ENCODE measurements at regions not wholly inside any gene's neighbourhood (a gene's known extent, or its start where the extent isn't known, plus 50 kb on each side); places are given as distances from the start of the nearest gene placed in this dataset.

GRCh38 chrX:82585868-82586267, 922.2 kb upstream of the POU3F4 start:
- Histone ChIP-seq H4K20me1 (ENCODE audit: control insufficient read depth, extremely low read depth, insufficient read depth, low read length) (no peaks in the 10 kb centered on the region), H2AFZ (ENCODE audit: control insufficient read depth, low read length) (no peak overlapping the region), H3K9ac (ENCODE audit: control insufficient read depth, extremely low read depth, insufficient read depth, low read length) (no peak overlapping the region), H3K27me3 (ENCODE audit: control insufficient read depth, extremely low read depth, insufficient read depth, low read length) (no peaks in the 10 kb centered on the region), H3K36me3 (ENCODE audit: control insufficient read depth in 2 of 2, extremely low read depth in 1 of 2, insufficient read depth in 2 of 2, low read length in 2 of 2) (no peaks in the 10 kb centered on the region), H3K4me2 (ENCODE audit: control insufficient read depth, extremely low read depth, insufficient read depth, low read depth, low read length) (no peak overlapping the region), H3K4me1 (ENCODE audit: control insufficient read depth, extremely low read depth, insufficient read depth, low read length) (peaks cover 7% of the 10 kb centered on the region), H3K9me1 (ENCODE audit: control insufficient read depth, extremely low read depth, insufficient read depth, low read length) (no peaks in the 10 kb centered on the region), H3K79me2 (ENCODE audit: control insufficient read depth, insufficient read depth, low read length) (no peaks in the 10 kb centered on the region), H3K9me3 (ENCODE audit: control insufficient read depth, low read depth, low read length) (no peaks in the 10 kb centered on the region), H3K27ac (ENCODE audit: control insufficient read depth, insufficient read depth, low read length) (no peak overlapping the region), H3K4me3 (ENCODE audit: control insufficient read depth in 2 of 3, extremely low read depth in 1 of 3, insufficient read depth in 2 of 3, low read depth in 1 of 3, low read length in 3 of 3) (no peak overlapping the region)
- DNase-seq (ENCODE audit: low read depth, low spot score) (no peak), FAIRE-seq (no peak)
- dilution Hi-C loops (cut with MboI; ENCODE audit: extremely low pct_ligation_motif_present, low sequenced_read_pairs), result no loop called here
- TF ChIP-seq CTCF (optimal IDR thresholded peaks at IDR 0.05 in 1 of 3, IDR thresholded peaks at IDR 0.05 in 1 of 3, conservative IDR thresholded peaks at IDR 0.05 in 1 of 3; ENCODE audit: extremely low read depth in 1 of 3, insufficient read depth in 2 of 3, low read length in 3 of 3), result no peak
- TF ChIP-seq EZH2 (IDR thresholded peaks at IDR 0.05; ENCODE audit: low read length), result no peak

GRCh38 chrX:82589410-82589809, 918.7 kb upstream of the POU3F4 start:
- Histone ChIP-seq H3K36me3 (ENCODE audit: control insufficient read depth in 2 of 2, extremely low read depth in 1 of 2, insufficient read depth in 2 of 2, low read length in 2 of 2) (no peaks in the 10 kb centered on the region), H3K4me1 (ENCODE audit: control insufficient read depth, extremely low read depth, insufficient read depth, low read length) (peaks cover 11% of the 10 kb centered on the region), H2AFZ (ENCODE audit: control insufficient read depth, low read length) (peak overlapping the region; percentile 38), H3K9me1 (ENCODE audit: control insufficient read depth, extremely low read depth, insufficient read depth, low read length) (no peaks in the 10 kb centered on the region), H3K9ac (ENCODE audit: control insufficient read depth, extremely low read depth, insufficient read depth, low read length) (no peak overlapping the region), H3K4me3 (ENCODE audit: control insufficient read depth in 2 of 3, extremely low read depth in 1 of 3, insufficient read depth in 2 of 3, low read depth in 1 of 3, low read length in 3 of 3) (no peak overlapping the region), H3K9me3 (ENCODE audit: control insufficient read depth, low read depth, low read length) (no peaks in the 10 kb centered on the region), H3K4me2 (ENCODE audit: control insufficient read depth, extremely low read depth, insufficient read depth, low read depth, low read length) (peak overlapping the region; percentile 46), H3K27me3 (ENCODE audit: control insufficient read depth, extremely low read depth, insufficient read depth, low read length) (no peaks in the 10 kb centered on the region), H4K20me1 (ENCODE audit: control insufficient read depth, extremely low read depth, insufficient read depth, low read length) (no peaks in the 10 kb centered on the region), H3K27ac (ENCODE audit: control insufficient read depth, insufficient read depth, low read length) (peak overlapping the region; percentile 34), H3K79me2 (ENCODE audit: control insufficient read depth, insufficient read depth, low read length) (no peaks in the 10 kb centered on the region)
- dilution Hi-C loops (cut with MboI; ENCODE audit: extremely low pct_ligation_motif_present, low sequenced_read_pairs), result no loop called here
- no peak for TF ChIP-seq CTCF (optimal IDR thresholded peaks at IDR 0.05 in 1 of 3, IDR thresholded peaks at IDR 0.05 in 1 of 3, conservative IDR thresholded peaks at IDR 0.05 in 1 of 3; ENCODE audit: extremely low read depth in 1 of 3, insufficient read depth in 2 of 3, low read length in 3 of 3)
- no peak for TF ChIP-seq EZH2 (IDR thresholded peaks at IDR 0.05; ENCODE audit: low read length)
- DNase-seq (ENCODE audit: low read depth, low spot score) (no peak), FAIRE-seq (peak; percentile 75)
